ENCODE measurements at regions not wholly inside any gene's neighbourhood (a gene's known extent, or its start where the extent isn't known, plus 50 kb on each side); places are given as distances from the start of the nearest gene placed in this dataset.

GRCh38 chr1:87880764-87881163 lies 552.1 kb downstream of the LMO4 start:
- Histone ChIP-seq H3K27ac (ENCODE audit: low read depth in 1 of 2, low read length in 2 of 2) (no peak overlapping the region), H3K9ac (ENCODE audit: low read depth in 1 of 2, low read length in 2 of 2) (no peak overlapping the region), H3K4me1 (ENCODE audit: control insufficient read depth in 4 of 4, insufficient read depth in 4 of 4, low read length in 3 of 4) (no peaks in the 10 kb centered on the region), H3K27me3 (ENCODE audit: control insufficient read depth in 4 of 4, insufficient read depth in 4 of 4, low read length in 3 of 4) (no peaks in the 10 kb centered on the region), H3K4me3 (ENCODE audit: low read depth in 1 of 3, low read length in 3 of 3) (no peak overlapping the region), H3K9me3 (ENCODE audit: control insufficient read depth in 4 of 4, low read length in 3 of 4) (no peaks in the 10 kb centered on the region), H3K36me3 (ENCODE audit: control insufficient read depth in 4 of 4, insufficient read depth in 3 of 4, low read depth in 1 of 4, low read length in 3 of 4) (no peaks in the 10 kb centered on the region)
- no peak for DNase-seq (ENCODE audit: low spot score)
- TF ChIP-seq HNF4A (conservative IDR thresholded peaks at IDR 0.05) (no peak), HNF4G (IDR thresholded peaks at IDR 0.05) (no peak)
- WGBS, result 77% methylated on average over 3 of the region's 3 CpGs

DNA sequence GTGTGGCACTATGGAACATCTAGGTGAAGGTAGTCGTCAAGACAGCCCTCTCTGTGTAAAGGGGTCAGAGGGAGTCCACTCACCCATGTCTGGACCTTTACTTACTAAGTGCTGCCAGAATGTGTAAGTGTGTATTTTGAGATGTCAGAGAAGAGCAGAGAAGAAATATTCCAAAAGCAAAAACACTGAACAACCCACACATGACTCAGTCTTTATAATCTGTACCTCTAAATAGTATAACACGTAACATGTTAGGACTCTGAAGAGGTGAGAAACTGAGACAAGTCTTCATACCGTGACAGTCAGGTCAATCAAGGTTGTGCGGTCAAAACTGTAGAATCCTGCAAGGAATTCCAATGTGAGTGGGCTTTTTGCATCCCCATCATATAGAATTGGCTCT lies 555.2 kb downstream of the LMO4 start:
- WGBS, result 89% methylated on average over 4 of the region's 4 CpGs
- Histone ChIP-seq H3K9ac (ENCODE audit: low read depth in 1 of 2, low read length in 2 of 2) (no peak overlapping the region), H3K36me3 (ENCODE audit: control insufficient read depth in 4 of 4, insufficient read depth in 3 of 4, low read depth in 1 of 4, low read length in 3 of 4) (no peaks in the 10 kb centered on the region), H3K9me3 (ENCODE audit: control insufficient read depth in 4 of 4, low read length in 3 of 4) (no peaks in the 10 kb centered on the region), H3K4me3 (ENCODE audit: low read depth in 1 of 3, low read length in 3 of 3) (no peak overlapping the region), H3K27me3 (ENCODE audit: control insufficient read depth in 4 of 4, insufficient read depth in 4 of 4, low read length in 3 of 4) (no peaks in the 10 kb centered on the region), H3K27ac (ENCODE audit: low read depth in 1 of 2, low read length in 2 of 2) (no peak overlapping the region), H3K4me1 (ENCODE audit: control insufficient read depth in 4 of 4, insufficient read depth in 4 of 4, low read length in 3 of 4) (no peaks in the 10 kb centered on the region)
- TF ChIP-seq RAD21 (IDR thresholded peaks at IDR 0.05) (no peak), YY1 (IDR thresholded peaks at IDR 0.05) (no peak), FOXA1 (IDR thresholded peaks at IDR 0.05) (no peak), FOXA2 (IDR thresholded peaks at IDR 0.05) (no peak), GABPA (IDR thresholded peaks at IDR 0.05 in 1 of 2, conservative IDR thresholded peaks at IDR 0.05 in 1 of 2) (no peak), ZBTB33 (IDR thresholded peaks at IDR 0.05) (no peak)
- TF ChIP-seq, protein P1, sequence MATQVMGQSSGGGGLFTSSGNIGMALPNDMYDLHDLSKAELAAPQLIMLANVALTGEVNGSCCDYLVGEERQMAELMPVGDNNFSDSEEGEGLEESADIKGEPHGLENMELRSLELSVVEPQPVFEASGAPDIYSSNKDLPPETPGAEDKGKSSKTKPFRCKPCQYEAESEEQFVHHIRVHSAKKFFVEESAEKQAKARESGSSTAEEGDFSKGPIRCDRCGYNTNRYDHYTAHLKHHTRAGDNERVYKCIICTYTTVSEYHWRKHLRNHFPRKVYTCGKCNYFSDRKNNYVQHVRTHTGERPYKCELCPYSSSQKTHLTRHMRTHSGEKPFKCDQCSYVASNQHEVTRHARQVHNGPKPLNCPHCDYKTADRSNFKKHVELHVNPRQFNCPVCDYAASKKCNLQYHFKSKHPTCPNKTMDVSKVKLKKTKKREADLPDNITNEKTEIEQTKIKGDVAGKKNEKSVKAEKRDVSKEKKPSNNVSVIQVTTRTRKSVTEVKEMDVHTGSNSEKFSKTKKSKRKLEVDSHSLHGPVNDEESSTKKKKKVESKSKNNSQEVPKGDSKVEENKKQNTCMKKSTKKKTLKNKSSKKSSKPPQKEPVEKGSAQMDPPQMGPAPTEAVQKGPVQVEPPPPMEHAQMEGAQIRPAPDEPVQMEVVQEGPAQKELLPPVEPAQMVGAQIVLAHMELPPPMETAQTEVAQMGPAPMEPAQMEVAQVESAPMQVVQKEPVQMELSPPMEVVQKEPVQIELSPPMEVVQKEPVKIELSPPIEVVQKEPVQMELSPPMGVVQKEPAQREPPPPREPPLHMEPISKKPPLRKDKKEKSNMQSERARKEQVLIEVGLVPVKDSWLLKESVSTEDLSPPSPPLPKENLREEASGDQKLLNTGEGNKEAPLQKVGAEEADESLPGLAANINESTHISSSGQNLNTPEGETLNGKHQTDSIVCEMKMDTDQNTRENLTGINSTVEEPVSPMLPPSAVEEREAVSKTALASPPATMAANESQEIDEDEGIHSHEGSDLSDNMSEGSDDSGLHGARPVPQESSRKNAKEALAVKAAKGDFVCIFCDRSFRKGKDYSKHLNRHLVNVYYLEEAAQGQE (IDR thresholded peaks at IDR 0.05), result no peak
- no peak for DNase-seq (ENCODE audit: low spot score)

GRCh38 chr1:87884581-87884980 lies 555.9 kb downstream of the LMO4 start:
- Histone ChIP-seq H3K9me3 (ENCODE audit: control insufficient read depth in 4 of 4, low read length in 3 of 4) (no peaks in the 10 kb centered on the region), H3K4me1 (ENCODE audit: control insufficient read depth in 4 of 4, insufficient read depth in 4 of 4, low read length in 3 of 4) (no peaks in the 10 kb centered on the region), H3K27me3 (ENCODE audit: control insufficient read depth in 4 of 4, insufficient read depth in 4 of 4, low read length in 3 of 4) (no peaks in the 10 kb centered on the region), H3K36me3 (ENCODE audit: control insufficient read depth in 4 of 4, insufficient read depth in 3 of 4, low read depth in 1 of 4, low read length in 3 of 4) (no peaks in the 10 kb centered on the region), H3K4me3 (ENCODE audit: low read depth in 1 of 3, low read length in 3 of 3) (no peak overlapping the region), H3K9ac (ENCODE audit: low read depth in 1 of 2, low read length in 2 of 2) (no peak overlapping the region), H3K27ac (ENCODE audit: low read depth in 1 of 2, low read length in 2 of 2) (no peak overlapping the region)
- TF ChIP-seq ZBTB33 (IDR thresholded peaks at IDR 0.05) (no peak), RAD21 (IDR thresholded peaks at IDR 0.05) (no peak), RXRA (IDR thresholded peaks at IDR 0.05) (no peak)
- TF ChIP-seq, protein P2, sequence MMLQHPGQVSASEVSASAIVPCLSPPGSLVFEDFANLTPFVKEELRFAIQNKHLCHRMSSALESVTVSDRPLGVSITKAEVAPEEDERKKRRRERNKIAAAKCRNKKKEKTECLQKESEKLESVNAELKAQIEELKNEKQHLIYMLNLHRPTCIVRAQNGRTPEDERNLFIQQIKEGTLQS (IDR thresholded peaks at IDR 0.05), result no peak
- 90% methylated on average over 7 of the region's 7 CpGs for WGBS
- no peak for DNase-seq (ENCODE audit: low spot score)
